ENCODE measurements at regions not wholly inside any gene's neighbourhood (a gene's known extent, or its start where the extent isn't known, plus 50 kb on each side); places are given as distances from the start of the nearest gene placed in this dataset.
A peak's percentile ranks its signal among the peaks of the same experiment; 100 is the strongest.

DNA sequence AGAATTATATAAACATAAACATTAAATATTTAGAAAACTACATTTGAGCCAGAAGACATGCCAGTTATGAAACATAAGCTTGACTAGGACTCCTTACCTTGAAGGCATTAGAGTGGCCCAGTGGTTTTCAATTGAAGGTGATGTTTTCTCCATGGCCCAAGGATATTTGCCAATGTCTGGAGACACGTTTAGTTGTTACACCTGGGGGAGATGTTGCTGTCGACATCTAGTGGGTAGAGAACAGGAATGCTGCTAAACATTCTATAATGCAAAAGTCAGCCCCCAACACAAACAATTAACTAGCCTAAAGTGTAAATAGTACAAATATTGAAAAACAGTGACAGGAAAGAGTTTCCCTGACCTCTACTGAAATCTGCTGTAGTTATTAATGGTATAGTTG, 200.9 kb upstream of the HS3ST5 start (continued):
- TF ChIP-seq GRHL2 (CRISPR knock-in tag; IDR thresholded peaks at IDR 0.05; ENCODE audit: insufficient replicate concordance, severe bottlenecking): no peak
- no peak for TF ChIP-seq AFF4 (CRISPR knock-in tag; IDR thresholded peaks at IDR 0.05; ENCODE audit: borderline replicate concordance)
- no peak for TF ChIP-seq TEAD4 (CRISPR knock-in tag; IDR thresholded peaks at IDR 0.05)
- TF ChIP-seq PRRX2 (CRISPR knock-in tag; IDR thresholded peaks at IDR 0.05): no peak
- no peak for TF ChIP-seq TCF7 (CRISPR knock-in tag; IDR thresholded peaks at IDR 0.05; ENCODE audit: low read depth)
- TF ChIP-seq ATF2 (CRISPR knock-in tag; IDR thresholded peaks at IDR 0.05; ENCODE audit: borderline replicate concordance, low read depth): no peak
- no peak for TF ChIP-seq NFE2L1 (CRISPR knock-in tag; IDR thresholded peaks at IDR 0.05)
- TF ChIP-seq ATF1 (CRISPR knock-in tag; IDR thresholded peaks at IDR 0.05): no peak

DNA sequence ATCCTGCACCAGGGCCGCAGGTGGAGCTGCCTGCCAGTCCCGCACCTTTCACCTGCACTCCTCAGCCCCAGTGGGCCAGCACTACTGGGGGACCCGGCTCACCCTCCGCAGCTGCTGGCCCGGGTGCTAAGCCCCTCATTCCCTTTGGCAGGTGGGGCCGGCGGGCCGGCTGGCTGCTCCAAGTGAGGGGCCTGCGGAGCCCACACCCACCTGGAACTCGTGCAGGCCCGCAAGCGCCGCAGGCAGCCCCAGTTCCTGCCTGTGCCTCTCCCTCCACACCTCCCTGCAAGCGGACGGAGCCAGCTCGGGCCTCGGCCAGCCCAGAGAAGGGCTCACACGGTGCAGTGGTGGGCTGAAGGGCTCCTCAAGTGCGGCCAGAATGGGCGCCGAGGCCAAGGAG, 199.0 kb upstream of the HS3ST5 start:
- peak overlapping the region; percentile 12; the same call in 1 of the 2 replicates for H3K27ac Mint-ChIP-seq
- TF ChIP-seq RORB (CRISPR knock-in tag; IDR thresholded peaks at IDR 0.05): no peak
- 0 out of 2 replicates have a peak, but pooled peaks have one; percentile 36 for TF ChIP-seq FOXP1 (CRISPR knock-in tag; IDR thresholded peaks at IDR 0.05; ENCODE audit: borderline replicate concordance)
- ATAC-seq (no peak), DNase-seq (ENCODE audit: low spot score) (no peak)
- peaks cover 17% of the 10 kb centered on the region for H3K9me3 Mint-ChIP-seq
- no peaks in the 10 kb centered on the region for H3K4me1 Mint-ChIP-seq
- peaks cover 3% of the 10 kb centered on the region for H3K36me3 Mint-ChIP-seq
- ChIA-PET CTCF (no interaction called here), POLR2A (no interaction called here)
- H3K27me3 Mint-ChIP-seq (ENCODE audit: low read depth): no peaks in the 10 kb centered on the region
- no peak overlapping the region for H3K4me3 Mint-ChIP-seq

- H3K27ac Mint-ChIP-seq: no peak overlapping the region
- ChIA-PET POLR2A (no interaction called here), CTCF (no interaction called here)
- H3K4me3 Mint-ChIP-seq: no peak overlapping the region
- H3K4me1 Mint-ChIP-seq: peaks cover 15% of the 10 kb centered on the region
- ATAC-seq: no peak
- peaks cover 3% of the 10 kb centered on the region for H3K36me3 Mint-ChIP-seq
- H3K27me3 Mint-ChIP-seq (ENCODE audit: low read depth): no peaks in the 10 kb centered on the region
- peaks cover 25% of the 10 kb centered on the region for H3K9me3 Mint-ChIP-seq
- no peak for DNase-seq (ENCODE audit: low spot score)
- TF ChIP-seq AR (CRISPR knock-in tag; IDR thresholded peaks at IDR 0.05): no peak
- no peak for TF ChIP-seq ATF1 (CRISPR knock-in tag; IDR thresholded peaks at IDR 0.05)
- TF ChIP-seq TCF7 (CRISPR knock-in tag; IDR thresholded peaks at IDR 0.05; ENCODE audit: low read depth): no peak
Observed at GRCh38 chr6:114537977-114538376, 195.2 kb upstream of the HS3ST5 start.

DNA sequence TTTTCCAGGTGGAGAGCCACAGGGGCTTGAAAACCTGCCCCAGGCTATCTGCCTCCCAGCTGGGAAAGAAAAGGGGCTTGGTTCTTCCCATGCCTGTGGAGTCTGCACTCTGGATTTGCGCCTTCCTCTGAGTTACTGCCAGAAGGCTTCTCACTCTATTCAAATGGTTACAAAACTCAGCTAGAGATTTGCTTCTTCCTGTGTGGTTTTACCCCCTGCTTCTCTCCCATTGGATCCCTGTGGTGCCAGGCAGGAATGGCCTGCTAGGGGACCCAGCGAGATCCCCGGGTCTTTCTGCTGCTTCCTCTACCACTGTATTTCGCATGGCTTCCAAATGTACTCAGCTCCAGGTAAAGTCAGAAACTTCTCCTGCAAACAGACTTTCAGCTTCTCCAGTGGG, 192.0 kb upstream of the HS3ST5 start:
- Mint-ChIP-seq H3K27ac (peak overlapping the region; percentile 26), H3K4me3 (no peak overlapping the region), H3K27me3 (ENCODE audit: low read depth) (no peaks in the 10 kb centered on the region), H3K36me3 (peaks cover 3% of the 10 kb centered on the region; the same call in 1 of the 2 replicates), H3K4me1 (peaks cover 15% of the 10 kb centered on the region), H3K9me3 (peaks cover 12% of the 10 kb centered on the region)
- no peak for DNase-seq (ENCODE audit: low spot score)
- ATAC-seq: peak; percentile 82
- ChIA-PET POLR2A (no interaction called here), CTCF (interaction anchor here (1.0 kb wide), 1 partner anchor 191 kb away, joined by 3 read pairs; the partner anchor contains the start of gene HS3ST5)
- peak; percentile 96 for TF ChIP-seq ZNF423 (CRISPR knock-in tag; IDR thresholded peaks at IDR 0.05)
- TF ChIP-seq, protein P1, sequence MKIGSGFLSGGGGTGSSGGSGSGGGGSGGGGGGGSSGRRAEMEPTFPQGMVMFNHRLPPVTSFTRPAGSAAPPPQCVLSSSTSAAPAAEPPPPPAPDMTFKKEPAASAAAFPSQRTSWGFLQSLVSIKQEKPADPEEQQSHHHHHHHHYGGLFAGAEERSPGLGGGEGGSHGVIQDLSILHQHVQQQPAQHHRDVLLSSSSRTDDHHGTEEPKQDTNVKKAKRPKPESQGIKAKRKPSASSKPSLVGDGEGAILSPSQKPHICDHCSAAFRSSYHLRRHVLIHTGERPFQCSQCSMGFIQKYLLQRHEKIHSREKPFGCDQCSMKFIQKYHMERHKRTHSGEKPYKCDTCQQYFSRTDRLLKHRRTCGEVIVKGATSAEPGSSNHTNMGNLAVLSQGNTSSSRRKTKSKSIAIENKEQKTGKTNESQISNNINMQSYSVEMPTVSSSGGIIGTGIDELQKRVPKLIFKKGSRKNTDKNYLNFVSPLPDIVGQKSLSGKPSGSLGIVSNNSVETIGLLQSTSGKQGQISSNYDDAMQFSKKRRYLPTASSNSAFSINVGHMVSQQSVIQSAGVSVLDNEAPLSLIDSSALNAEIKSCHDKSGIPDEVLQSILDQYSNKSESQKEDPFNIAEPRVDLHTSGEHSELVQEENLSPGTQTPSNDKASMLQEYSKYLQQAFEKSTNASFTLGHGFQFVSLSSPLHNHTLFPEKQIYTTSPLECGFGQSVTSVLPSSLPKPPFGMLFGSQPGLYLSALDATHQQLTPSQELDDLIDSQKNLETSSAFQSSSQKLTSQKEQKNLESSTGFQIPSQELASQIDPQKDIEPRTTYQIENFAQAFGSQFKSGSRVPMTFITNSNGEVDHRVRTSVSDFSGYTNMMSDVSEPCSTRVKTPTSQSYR (CRISPR knock-in tag; IDR thresholded peaks at IDR 0.05): no peak
